T47D (cell line): ENCODE measurements at regions not wholly inside any gene's neighbourhood (a gene's known extent, or its start where the extent isn't known, plus 50 kb on each side); places are given as distances from the start of the nearest gene placed in this dataset.

Experiments used
- DNase-seq, 2 experiments: peaks; one replicate each; pipeline versions ENCODE4 v3.0.0 to v3.0.0-alpha.2; 2011 to 2012; ENCODE audit warnings: low read depth in 1 of 2, low spot score in 1 of 2
- JUND ChIP-seq: IDR thresholded peaks from 2 replicates; pipeline ENCODE4 v1.6.1; 2012; ENCODE audit warnings: low read depth
- in situ Hi-C: cut with HindIII; loops from 2 replicates; pipeline ENCODE4 v1.10.0; 2016; ENCODE audit warnings: low sequenced_read_pairs, low pct_unique_long_range_greater_than_20kb

GRCh38 chr4:136908122-136908521 lies 624.2 kb downstream of the PCDH18 start:
- TF ChIP-seq JUND: no peak
- in situ Hi-C loops: no loop called here
- DNase-seq: no peak

- in situ Hi-C loops: no loop called here
- no peak for TF ChIP-seq JUND
These were observed 631.6 kb downstream of the PCDH18 start for GRCh38 chr4:136900696-136901095.

GRCh38 chr4:136898590-136899248 lies 633.6 kb downstream of the PCDH18 start:
- peak in 1 of 2 experiments; percentile 0 for DNase-seq
- in situ Hi-C loops: no loop called here
- TF ChIP-seq JUND: no peak

More at GRCh38 chr4:136900696-136901095, 631.6 kb downstream of the PCDH18 start:
- DNase-seq: no peak

- no peak for DNase-seq
- in situ Hi-C loops: no loop called here
- no peak for TF ChIP-seq JUND
These were observed 638.7 kb downstream of the PCDH18 start for GRCh38 chr4:136893573-136893972.

GRCh38 chr4:136881666-136882065 lies 650.6 kb downstream of the PCDH18 start:
- in situ Hi-C loops: no loop called here
- no peak for DNase-seq
- no peak for TF ChIP-seq JUND

GRCh38 chr4:136873555-136873954 lies 658.7 kb downstream of the PCDH18 start:
- no peak for DNase-seq
- in situ Hi-C loops: no loop called here
- no peak for TF ChIP-seq JUND

GRCh38 chr4:136867465-136867864 lies 664.8 kb downstream of the PCDH18 start:
- in situ Hi-C loops: no loop called here
- no peak for TF ChIP-seq JUND
- no peak for DNase-seq

- no peak for DNase-seq
- no peak for TF ChIP-seq JUND
- in situ Hi-C loops: no loop called here
These were observed 666.8 kb downstream of the PCDH18 start for GRCh38 chr4:136865526-136865925.

GRCh38 chr4:136864604-136865185 lies 667.6 kb downstream of the PCDH18 start:
- peak in 1 of 2 experiments; percentile 78 for DNase-seq
- TF ChIP-seq JUND: no peak
- in situ Hi-C loops: no loop called here

- TF ChIP-seq JUND: no peak
- in situ Hi-C loops: no loop called here
- DNase-seq: peak in 1 of 2 experiments; percentile 4
These were observed 668.5 kb downstream of the PCDH18 start for GRCh38 chr4:136863756-136864155.

- in situ Hi-C loops: no loop called here
- DNase-seq: no peak
- TF ChIP-seq JUND: no peak
These were observed 669.6 kb downstream of the PCDH18 start for GRCh38 chr4:136862653-136863052.

- TF ChIP-seq JUND: no peak
- in situ Hi-C loops: no loop called here
- DNase-seq: no peak
These were observed 671.2 kb downstream of the PCDH18 start for GRCh38 chr4:136861091-136861490.

GRCh38 chr4:136858903-136859302 lies 673.4 kb downstream of the PCDH18 start:
- DNase-seq: no peak
- no peak for TF ChIP-seq JUND
- in situ Hi-C loops: no loop called here

- in situ Hi-C loops: no loop called here
- no peak for DNase-seq
- no peak for TF ChIP-seq JUND
These were observed 676.4 kb downstream of the PCDH18 start for GRCh38 chr4:136855886-136856285.
